Activated T-cell treated with anti-CD3 and anti-CD28 coated beads for 24 hours (primary cell): ENCODE measurements at regions not wholly inside any gene's neighbourhood (a gene's known extent, or its start where the extent isn't known, plus 50 kb on each side); places are given as distances from the start of the nearest gene placed in this dataset.
"Not testable (repeated sequence)": the region's sequence is repeated elsewhere in the genome, so short reads cannot be mapped to it uniquely, and the experiment has no call there.

Experiments used
- DNase-seq: peaks from one replicate; pipeline ENCODE4 v3.0.0-alpha.2; 2020; ENCODE audit warnings: low read depth

- no peak for DNase-seq
These were observed 126.1 kb downstream of the MYCN start for GRCh38 chr2:16066261-16067036.

GRCh38 chr2:16065272-16066069, 125.1 kb downstream of the MYCN start:
- not testable (repeated sequence) for DNase-seq

- no peak for DNase-seq
These were observed 124.4 kb downstream of the MYCN start for GRCh38 chr2:16064745-16065144.

- DNase-seq: no peak
These were observed 123.7 kb downstream of the MYCN start for GRCh38 chr2:16063955-16064633.

- no peak for DNase-seq
These were observed 123.0 kb downstream of the MYCN start for GRCh38 chr2:16063251-16063850.

- no peak for DNase-seq
These were observed 122.3 kb downstream of the MYCN start for GRCh38 chr2:16062471-16063250.

- DNase-seq: no peak
These were observed 121.3 kb downstream of the MYCN start for GRCh38 chr2:16061441-16062217.

GRCh38 chr2:16060936-16061338, 120.6 kb downstream of the MYCN start:
- no peak for DNase-seq

- no peak for DNase-seq
These were observed 120.0 kb downstream of the MYCN start for GRCh38 chr2:16060125-16060935.

- DNase-seq: no peak
These were observed 119.2 kb downstream of the MYCN start for GRCh38 chr2:16059393-16060016.

- no peak for DNase-seq
These were observed 118.5 kb downstream of the MYCN start for GRCh38 chr2:16058747-16059358.

GRCh38 chr2:16058256-16058655, 117.9 kb downstream of the MYCN start:
- no peak for DNase-seq

GRCh38 chr2:16057661-16058060, 117.3 kb downstream of the MYCN start:
- DNase-seq: no peak

GRCh38 chr2:16055848-16056580, 115.7 kb downstream of the MYCN start:
- DNase-seq: no peak

GRCh38 chr2:16053437-16054257, 113.3 kb downstream of the MYCN start:
- DNase-seq: no peak

GRCh38 chr2:16052571-16053052, 112.3 kb downstream of the MYCN start:
- DNase-seq: not testable (repeated sequence)
